Stimulated activated naive CD8-positive, alpha-beta T cell treated with anti-CD3 and anti-CD28 coated beads, Interleukin-15, Interleukin-2, amounts not matched to agents 100 U/mL and 50 U/mL, for 24 hours (primary cell): ENCODE measurements at regions not wholly inside any gene's neighbourhood (a gene's known extent, or its start where the extent isn't known, plus 50 kb on each side); places are given as distances from the start of the nearest gene placed in this dataset.

Experiments used
- ATAC-seq: fragments of 150-1000 bp; cut with Tn5 transposase; one replicate; pipeline ENCODE4 v1.10.0; 2021
- DNase-seq: peaks from one replicate; pipeline ENCODE4 v3.0.0; 2021

- DNase-seq (no peak), ATAC-seq (no peak)
Observed at GRCh38 chr10:36301539-36301938, 659.4 kb upstream of the FZD8 start.

GRCh38 chr10:36301139-36301538, 659.0 kb upstream of the FZD8 start:
- no peak for ATAC-seq

DNA sequence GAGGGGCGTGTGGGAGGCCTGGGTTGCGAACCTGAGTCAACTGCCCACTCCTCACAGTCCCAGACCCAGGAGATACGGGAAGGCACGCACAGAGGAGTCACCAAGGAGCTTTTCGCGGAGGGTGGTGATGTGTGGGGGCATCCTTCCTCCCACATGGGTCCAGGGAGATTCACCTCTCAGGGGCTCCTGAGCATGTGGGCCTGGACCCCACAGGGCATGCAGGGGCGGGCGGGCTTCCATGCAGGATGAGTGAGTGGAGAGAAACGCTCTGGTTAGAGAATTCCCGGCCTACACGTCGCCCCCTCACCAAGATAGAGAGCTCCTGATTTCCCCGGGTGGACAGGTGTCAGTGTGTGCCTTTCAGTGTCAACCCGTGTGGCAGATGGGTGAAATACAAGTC, 641.7 kb upstream of the FZD8 start:
- ATAC-seq (no peak), DNase-seq (no peak)

More at GRCh38 chr10:36301139-36301538, 659.0 kb upstream of the FZD8 start:
- DNase-seq: no peak

DNA sequence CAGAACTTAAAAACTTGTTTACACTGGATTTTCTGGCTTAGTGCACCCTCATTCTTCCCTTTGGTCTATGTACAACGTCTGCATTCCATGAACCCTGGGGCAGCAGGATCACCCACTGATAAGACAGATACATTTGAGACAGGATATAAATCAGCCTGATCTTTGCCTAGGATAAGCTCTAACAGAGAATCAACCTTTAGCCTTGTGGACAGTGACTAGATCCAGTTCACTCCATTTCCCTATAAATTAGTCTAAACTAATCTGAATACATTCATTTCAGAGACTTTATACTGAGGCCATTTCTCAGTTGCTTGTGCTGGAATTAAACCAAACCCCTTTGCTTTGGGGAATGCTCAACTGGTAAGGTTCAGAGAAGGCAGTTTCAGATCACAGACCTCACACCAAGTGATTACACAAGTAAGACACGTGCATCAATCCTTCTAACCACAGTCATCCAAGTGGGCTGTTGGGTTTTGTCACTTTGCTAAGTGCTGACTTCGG, 639.8 kb upstream of the FZD8 start:
- ATAC-seq (no peak), DNase-seq (no peak)

- DNase-seq: no peak
- ATAC-seq: no peak
Observed at GRCh38 chr10:36280890-36281499, 638.9 kb upstream of the FZD8 start.

GRCh38 chr10:36280321-36280741, 638.2 kb upstream of the FZD8 start:
- DNase-seq: no peak
- no peak for ATAC-seq

- ATAC-seq (no peak), DNase-seq (no peak)
Observed at GRCh38 chr10:36278176-36278575, 636.1 kb upstream of the FZD8 start.

- no peak for ATAC-seq
- DNase-seq: no peak
Observed at GRCh38 chr10:36277459-36277858, 635.4 kb upstream of the FZD8 start.

DNA sequence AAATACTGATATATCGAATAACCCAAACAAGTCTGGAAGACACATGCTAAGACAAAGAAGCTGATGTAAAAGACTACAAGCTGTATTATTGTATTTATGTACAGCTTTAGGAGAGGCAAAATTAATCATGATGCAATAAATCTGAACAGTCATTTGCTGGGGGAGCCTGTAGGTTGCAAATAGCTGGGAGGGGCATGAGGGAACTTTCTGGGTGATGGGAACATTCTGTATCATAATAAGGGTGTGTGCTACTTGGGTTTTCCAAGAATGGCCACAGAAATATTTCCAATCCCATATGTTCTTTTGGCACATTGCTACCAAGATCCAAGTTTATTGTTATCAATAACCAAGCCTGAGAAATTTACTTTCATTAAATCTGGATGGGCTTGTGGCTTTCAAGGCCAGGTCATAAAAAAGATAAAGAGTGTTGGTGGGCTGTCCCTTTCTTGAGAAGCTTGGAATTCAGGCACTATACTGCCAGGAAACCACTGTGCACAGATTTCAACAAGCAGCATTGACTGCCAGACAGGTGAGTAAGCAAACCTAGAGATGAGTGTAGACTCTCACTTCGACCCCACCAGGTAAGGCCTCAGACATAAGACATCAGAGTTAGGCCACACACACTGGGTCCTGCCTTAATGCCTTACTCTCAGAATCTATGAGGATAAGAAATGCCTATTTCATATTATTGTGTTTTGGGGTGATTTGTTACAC, 629.7 kb upstream of the FZD8 start:
- DNase-seq: no peak

GRCh38 chr10:36269222-36269621, 627.1 kb upstream of the FZD8 start:
- DNase-seq: no peak
- ATAC-seq: no peak

More for the DNA sequence above, 629.7 kb upstream of the FZD8 start:
- ATAC-seq: no peak

GRCh38 chr10:36266923-36267322, 624.8 kb upstream of the FZD8 start:
- no peak for ATAC-seq
- no peak for DNase-seq

- DNase-seq: no peak
- ATAC-seq: no peak
Observed at GRCh38 chr10:36265741-36266140, 623.6 kb upstream of the FZD8 start.

DNA sequence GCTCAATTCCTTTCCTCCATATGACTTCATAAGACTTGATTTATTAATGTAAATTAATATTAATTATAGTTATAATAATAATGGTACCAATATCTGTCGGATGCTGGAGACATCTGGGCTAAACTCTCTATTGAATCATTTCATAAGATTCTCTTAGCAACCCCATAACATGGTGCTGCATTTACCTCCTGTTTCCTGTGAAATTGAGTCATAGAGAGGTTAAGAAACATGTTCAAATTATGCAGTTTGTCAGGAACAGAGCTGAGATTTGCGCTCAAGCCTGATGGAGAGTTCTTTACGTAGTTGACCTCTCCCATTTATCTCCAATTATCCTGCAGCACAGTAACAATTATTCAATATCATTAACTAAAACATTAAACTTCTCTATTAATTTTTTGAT, 621.8 kb upstream of the FZD8 start:
- ATAC-seq: no peak

GRCh38 chr10:36256948-36257356, 614.9 kb upstream of the FZD8 start:
- ATAC-seq (no peak), DNase-seq (no peak)

More for the DNA sequence above, 621.8 kb upstream of the FZD8 start:
- DNase-seq: no peak

- ATAC-seq: no peak
- DNase-seq: no peak
Observed at GRCh38 chr10:36256166-36256565, 614.1 kb upstream of the FZD8 start.

- DNase-seq (no peak), ATAC-seq (no peak)
Observed at GRCh38 chr10:36254199-36254598, 612.1 kb upstream of the FZD8 start.

DNA sequence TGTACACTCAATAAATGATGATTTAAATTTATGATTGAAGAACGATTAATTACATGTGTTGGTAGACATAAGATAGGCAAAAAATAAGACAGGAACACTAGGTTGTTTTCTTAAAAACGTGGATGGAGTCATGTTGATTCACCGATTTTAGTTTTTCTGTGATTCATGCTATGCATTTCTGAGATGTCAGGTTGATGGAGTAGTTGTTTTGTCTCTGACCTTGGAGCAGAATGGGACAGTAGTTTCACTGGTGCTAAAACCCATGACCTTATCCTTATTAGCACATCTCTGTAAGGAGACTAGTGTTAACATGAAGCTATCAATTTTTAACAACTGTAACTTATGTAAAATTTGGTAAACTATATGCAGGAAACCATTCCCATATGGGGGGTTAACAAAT, 611.6 kb upstream of the FZD8 start:
- no peak for ATAC-seq

DNA sequence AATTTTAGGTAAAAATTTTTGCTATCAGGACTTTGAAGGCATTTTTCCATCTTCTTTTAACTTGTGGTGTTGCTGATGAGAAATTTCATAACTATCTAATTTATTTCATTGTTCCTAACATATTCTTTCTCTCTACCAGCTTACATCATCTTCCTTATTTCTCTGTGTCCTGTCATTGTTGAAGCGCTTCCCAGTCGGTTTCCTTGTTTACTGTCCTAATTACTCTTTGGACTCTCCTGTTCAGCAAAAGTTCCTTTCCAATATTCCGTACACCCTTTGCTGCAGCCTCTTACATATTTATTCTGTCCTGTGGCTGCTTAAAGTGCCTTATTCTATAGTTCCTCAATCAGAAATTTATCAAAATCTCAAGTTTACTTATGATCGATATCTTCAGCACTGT, 609.0 kb upstream of the FZD8 start:
- ATAC-seq: no peak

More for the DNA sequence above, 611.6 kb upstream of the FZD8 start:
- DNase-seq: no peak

GRCh38 chr10:36248304-36248981, 606.3 kb upstream of the FZD8 start:
- ATAC-seq: no peak
- DNase-seq: no peak

More for the DNA sequence above, 609.0 kb upstream of the FZD8 start:
- DNase-seq: no peak

DNA sequence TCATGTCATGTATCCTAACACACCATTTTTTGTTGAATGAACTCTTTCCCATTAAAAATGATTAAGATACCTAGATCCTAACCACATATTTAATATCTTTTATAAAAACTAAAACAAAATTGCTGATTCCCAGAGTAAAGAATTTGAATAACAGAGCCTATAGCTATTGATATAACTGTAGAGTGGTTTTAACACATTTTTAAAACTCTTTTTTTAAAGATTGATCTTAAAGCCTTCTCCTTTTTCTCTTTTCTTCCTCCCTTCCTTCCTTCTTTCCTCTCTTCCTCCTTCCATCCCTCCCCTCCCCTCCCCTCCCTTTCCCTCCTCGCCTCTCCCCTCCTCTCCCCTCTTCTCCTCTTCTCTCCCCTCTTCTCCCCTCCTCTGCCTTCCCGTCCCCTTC, 605.4 kb upstream of the FZD8 start:
- DNase-seq (no peak), ATAC-seq (no peak)

GRCh38 chr10:36236931-36237330, 594.8 kb upstream of the FZD8 start:
- no peak for DNase-seq
- no peak for ATAC-seq

DNA sequence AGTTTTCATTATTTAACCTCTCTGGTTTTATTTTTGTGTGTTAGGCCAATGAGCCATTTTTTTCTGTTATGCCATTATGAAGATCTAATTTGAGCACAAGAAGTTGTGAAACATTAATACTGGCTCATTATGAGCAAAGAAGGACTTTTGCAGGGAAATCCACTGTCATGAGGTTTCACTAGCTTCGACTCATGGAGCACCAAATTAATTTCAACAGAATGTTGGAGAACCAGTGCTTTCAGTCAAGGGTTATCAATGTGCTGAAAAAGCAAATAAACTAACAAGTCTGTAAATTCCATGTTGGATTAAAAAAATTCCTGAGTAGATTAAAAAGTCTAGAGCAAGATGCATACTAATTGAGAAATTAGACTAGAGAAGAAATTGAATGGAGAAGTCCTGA, 594.2 kb upstream of the FZD8 start:
- ATAC-seq: no peak
- no peak for DNase-seq

DNA sequence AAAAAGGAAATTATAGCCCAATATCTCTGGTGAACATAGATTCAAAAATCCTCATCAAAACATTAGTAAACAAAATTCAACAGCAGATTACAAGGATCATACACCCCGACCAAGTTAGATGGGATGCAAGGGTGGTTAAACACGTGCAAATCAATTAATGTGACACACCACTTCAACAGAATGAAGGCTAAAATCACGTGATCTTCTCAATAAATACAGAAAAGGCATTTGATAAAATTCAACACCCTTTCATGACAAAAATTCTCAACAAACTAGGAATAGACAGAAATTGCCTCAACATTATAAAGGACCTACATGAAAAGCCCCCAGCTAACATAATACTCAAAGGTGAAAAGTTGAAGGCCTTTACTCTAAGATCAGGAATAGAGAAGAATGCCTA, 590.8 kb upstream of the FZD8 start:
- ATAC-seq (no peak), DNase-seq (no peak)
